GM23338 (cell line): ENCODE measurements at regions not wholly inside any gene's neighbourhood (a gene's known extent, or its start where the extent isn't known, plus 50 kb on each side); places are given as distances from the start of the nearest gene placed in this dataset.
A peak's percentile ranks its signal among the peaks of the same experiment; 100 is the strongest.

Source experiments
- ATAC-seq: fragments of 200-7000 bp; cut with Tn5 transposase; 3 replicates; pipeline ENCODE4 v1.9.1; 2020
- DNase-seq: peaks from one replicate; pipeline ENCODE4 v3.0.0-alpha.2; 2015; ENCODE audit warnings: low spot score
- H2AFZ ChIP-seq: fragments of 200-600 bp; sonication (generic); 2 replicates; pipeline ENCODE4 v1.8.0; 2016; ENCODE audit warnings: antibody characterized with exemption, mild to moderate bottlenecking, moderate library complexity
- H3F3A ChIP-seq: fragments of 200-600 bp; sonication (generic); replicated peaks from 2 replicates; pipeline ENCODE4 v1.8.0; 2017; ENCODE audit warnings: antibody characterized with exemption, mixed run types, low read depth
- H3K27ac ChIP-seq: fragments of 200-600 bp; sonication (generic); 2 replicates; pipeline ENCODE4 v1.6.1; 2016; ENCODE audit warnings: low read depth
- H3K27me3 ChIP-seq: fragments of 200-600 bp; sonication (generic); 2 replicates; pipeline ENCODE4 v1.8.0; 2016; ENCODE audit warnings: mild to moderate bottlenecking, mixed run types, moderate library complexity; ENCODE audit not compliant: insufficient read depth
- H3K36me3 ChIP-seq: fragments of 200-600 bp; sonication (generic); 2 replicates; pipeline ENCODE4 v1.8.0; 2016; ENCODE audit warnings: mild to moderate bottlenecking; ENCODE audit not compliant: insufficient read depth
- H3K4me1 ChIP-seq: fragments of 200-600 bp; sonication (generic); 2 replicates; pipeline ENCODE4 v1.8.0; 2016; ENCODE audit warnings: mild to moderate bottlenecking, moderate library complexity; ENCODE audit not compliant: insufficient read depth
- H3K4me2 ChIP-seq: fragments of 200-600 bp; sonication (generic); 2 replicates; pipeline ENCODE4 v1.7.1; 2017; ENCODE audit warnings: mixed run types
- H3K4me3 ChIP-seq: fragments of 200-600 bp; sonication (generic); 2 replicates; pipeline ENCODE4 v1.6.1; 2016; ENCODE audit warnings: mixed run types
- H3K79me2 ChIP-seq: fragments of 200-600 bp; sonication (generic); replicated peaks from 2 replicates; pipeline ENCODE4 v1.8.0; 2017; ENCODE audit warnings: mild to moderate bottlenecking; ENCODE audit not compliant: insufficient read depth
- H3K9me2 ChIP-seq: fragments of 200-600 bp; sonication (generic); 2 replicates; pipeline ENCODE4 v1.8.0; 2017; ENCODE audit not compliant: insufficient read depth
- H4K20me1 ChIP-seq: fragments of 200-600 bp; sonication (generic); replicated peaks from 2 replicates; pipeline ENCODE4 v1.8.0; 2017; ENCODE audit warnings: mild to moderate bottlenecking; ENCODE audit not compliant: insufficient read depth
- H3K27ac Mint-ChIP-seq: 2 replicates; pipeline ENCODE4 v1.8.0; 2020; ENCODE audit warnings: inconsistent platforms, mild to moderate bottlenecking, moderate library complexity, mixed read lengths
- H3K27me3 Mint-ChIP-seq: 3 replicates; pipeline ENCODE4 v1.8.0; 2022; ENCODE audit warnings: low read depth, mild to moderate bottlenecking, moderate library complexity, mixed read lengths, inconsistent platforms; ENCODE audit not compliant: insufficient read depth, poor library complexity
- H3K36me3 Mint-ChIP-seq: 3 replicates; pipeline ENCODE4 v1.8.0; 2021; ENCODE audit warnings: low read depth, mild to moderate bottlenecking, inconsistent platforms, moderate library complexity, mixed read lengths
- H3K4me1 Mint-ChIP-seq: 3 replicates; pipeline ENCODE4 v1.8.0; 2020; ENCODE audit warnings: mild to moderate bottlenecking, inconsistent platforms, mixed read lengths
- H3K4me3 Mint-ChIP-seq: 3 replicates; pipeline ENCODE4 v1.8.0; 2021; ENCODE audit warnings: moderate library complexity, mild to moderate bottlenecking, inconsistent platforms, mixed read lengths
- H3K9me3 Mint-ChIP-seq: 3 replicates; pipeline ENCODE4 v1.8.0; 2020; ENCODE audit warnings: moderate library complexity, mild to moderate bottlenecking, inconsistent platforms, mixed read lengths
- CREB1 ChIP-seq: fragments of 250-450 bp; sonication (Bioruptor Pico); IDR thresholded peaks from 2 replicates; pipeline ENCODE4 v1.5.0; 2020; ENCODE audit warnings: low read depth, mild to moderate bottlenecking, moderate library complexity
- EZH2 ChIP-seq: fragments of 200-600 bp; sonication (generic); IDR thresholded peaks from one replicate; pipeline ENCODE4 v1.8.0; 2017; ENCODE audit warnings: antibody characterized with exemption, mild to moderate bottlenecking, low read depth; ENCODE audit not compliant: unreplicated experiment
- NANOG ChIP-seq: IDR thresholded peaks from 2 replicates; pipeline ENCODE4 v1.6.1; 2016; ENCODE audit warnings: antibody characterized with exemption, borderline replicate concordance
- POLR2AphosphoS5 ChIP-seq: IDR thresholded peaks from 2 replicates; pipeline ENCODE4 v1.6.1; 2016; ENCODE audit warnings: antibody characterized with exemption, low read depth
- STAT1 ChIP-seq: IDR thresholded peaks from one replicate; pipeline ENCODE4 v1.6.1; 2016; ENCODE audit warnings: antibody characterized with exemption; ENCODE audit not compliant: unreplicated experiment
- ZNF331 ChIP-seq: fragments of 250-450 bp; sonication (Bioruptor Pico); IDR thresholded peaks from 2 replicates; pipeline ENCODE4 v1.5.0; 2020; ENCODE audit warnings: low read depth, mild to moderate bottlenecking, moderate library complexity
- TF ChIP-seq, protein P1 (sequence below), 2 experiments: fragments of 200-600 bp in 1 of 2; sonication (generic) in 1 of 2; conservative IDR thresholded peaks; 2 replicates each; pipeline versions ENCODE4 v1.5.1 to v1.6.1; 2016 to 2017; ENCODE audit warnings: antibody characterized with exemption in 2 of 2, low read depth in 2 of 2, mild to moderate bottlenecking in 2 of 2, moderate library complexity in 1 of 2
- TF ChIP-seq, protein P2 (sequence below): IDR thresholded peaks from 2 replicates; pipeline ENCODE4 v1.6.1; 2016; ENCODE audit warnings: antibody characterized with exemption
- TF ChIP-seq, protein P3 (sequence below): IDR thresholded peaks from one replicate; pipeline ENCODE4 v1.6.1; 2018; ENCODE audit warnings: antibody characterized with exemption; ENCODE audit not compliant: unreplicated experiment
- TF ChIP-seq, protein P4 (sequence below): fragments of 250-450 bp; sonication (Bioruptor Pico); IDR thresholded peaks from 2 replicates; pipeline ENCODE4 v1.5.0; 2020; ENCODE audit warnings: mild to moderate bottlenecking, moderate library complexity

DNA sequence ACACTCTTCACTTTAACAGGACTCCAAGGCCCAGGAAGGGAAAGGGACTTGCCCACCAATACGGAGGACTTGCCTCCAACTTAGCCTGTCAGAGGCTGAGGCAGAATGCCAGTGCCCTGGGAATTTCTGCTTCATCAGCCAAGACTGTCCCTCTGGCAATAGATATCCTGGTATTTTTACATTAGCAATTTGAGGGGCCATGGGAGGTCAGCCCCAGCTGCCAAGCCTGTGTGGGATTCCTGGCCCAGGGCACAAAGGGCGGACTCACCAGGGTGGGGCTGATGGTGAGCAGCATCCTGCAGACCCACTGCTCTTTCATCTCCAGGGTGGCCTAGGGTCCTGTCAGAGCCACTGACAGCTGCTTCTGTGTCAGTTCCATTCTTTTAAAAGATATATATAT is 78.3 kb upstream of the CIBAR2 start:
- H3K4me3 ChIP-seq: no peak overlapping the region
- peaks cover 76% of the 10 kb centered on the region for H3K79me2 ChIP-seq
- ATAC-seq: peak; percentile 46
- H4K20me1 ChIP-seq: peaks cover 6% of the 10 kb centered on the region
- H3K36me3 Mint-ChIP-seq: peaks cover 4% of the 10 kb centered on the region; the same call in 1 of the 3 replicates
- no peaks in the 10 kb centered on the region for H3K9me2 ChIP-seq
- peaks cover 17% of the 10 kb centered on the region for H3K4me1 ChIP-seq
- DNase-seq: no peak
- peaks cover 26% of the 10 kb centered on the region for H3K4me1 Mint-ChIP-seq
- H3K36me3 ChIP-seq: no peaks in the 10 kb centered on the region
- no peak overlapping the region for H2AFZ ChIP-seq
- no peak overlapping the region for H3K4me3 Mint-ChIP-seq
- no peaks in the 10 kb centered on the region for H3K9me3 Mint-ChIP-seq
- H3F3A ChIP-seq: no peaks in the 10 kb centered on the region; the same call in 1 of the 2 replicates
- no peak overlapping the region for H3K27ac Mint-ChIP-seq
- H3K4me2 ChIP-seq: no peak overlapping the region
- 0 out of 2 replicates have a peak overlapping the region, but pooled peaks have one; percentile 55 for H3K27ac ChIP-seq
- TF ChIP-seq, protein P1, sequence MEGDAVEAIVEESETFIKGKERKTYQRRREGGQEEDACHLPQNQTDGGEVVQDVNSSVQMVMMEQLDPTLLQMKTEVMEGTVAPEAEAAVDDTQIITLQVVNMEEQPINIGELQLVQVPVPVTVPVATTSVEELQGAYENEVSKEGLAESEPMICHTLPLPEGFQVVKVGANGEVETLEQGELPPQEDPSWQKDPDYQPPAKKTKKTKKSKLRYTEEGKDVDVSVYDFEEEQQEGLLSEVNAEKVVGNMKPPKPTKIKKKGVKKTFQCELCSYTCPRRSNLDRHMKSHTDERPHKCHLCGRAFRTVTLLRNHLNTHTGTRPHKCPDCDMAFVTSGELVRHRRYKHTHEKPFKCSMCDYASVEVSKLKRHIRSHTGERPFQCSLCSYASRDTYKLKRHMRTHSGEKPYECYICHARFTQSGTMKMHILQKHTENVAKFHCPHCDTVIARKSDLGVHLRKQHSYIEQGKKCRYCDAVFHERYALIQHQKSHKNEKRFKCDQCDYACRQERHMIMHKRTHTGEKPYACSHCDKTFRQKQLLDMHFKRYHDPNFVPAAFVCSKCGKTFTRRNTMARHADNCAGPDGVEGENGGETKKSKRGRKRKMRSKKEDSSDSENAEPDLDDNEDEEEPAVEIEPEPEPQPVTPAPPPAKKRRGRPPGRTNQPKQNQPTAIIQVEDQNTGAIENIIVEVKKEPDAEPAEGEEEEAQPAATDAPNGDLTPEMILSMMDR (conservative IDR thresholded peaks at IDR 0.05; ENCODE audit: low read depth in 2 of 2): no peak
- TF ChIP-seq NANOG (no peak), EZH2 (no peak), CREB1 (no peak), ZNF331 (CRISPR knock-in tag) (no peak), STAT1 (no peak), POLR2AphosphoS5 (no peak)
- TF ChIP-seq, protein P2, sequence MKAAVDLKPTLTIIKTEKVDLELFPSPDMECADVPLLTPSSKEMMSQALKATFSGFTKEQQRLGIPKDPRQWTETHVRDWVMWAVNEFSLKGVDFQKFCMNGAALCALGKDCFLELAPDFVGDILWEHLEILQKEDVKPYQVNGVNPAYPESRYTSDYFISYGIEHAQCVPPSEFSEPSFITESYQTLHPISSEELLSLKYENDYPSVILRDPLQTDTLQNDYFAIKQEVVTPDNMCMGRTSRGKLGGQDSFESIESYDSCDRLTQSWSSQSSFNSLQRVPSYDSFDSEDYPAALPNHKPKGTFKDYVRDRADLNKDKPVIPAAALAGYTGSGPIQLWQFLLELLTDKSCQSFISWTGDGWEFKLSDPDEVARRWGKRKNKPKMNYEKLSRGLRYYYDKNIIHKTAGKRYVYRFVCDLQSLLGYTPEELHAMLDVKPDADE: no peak
- TF ChIP-seq, protein P3, sequence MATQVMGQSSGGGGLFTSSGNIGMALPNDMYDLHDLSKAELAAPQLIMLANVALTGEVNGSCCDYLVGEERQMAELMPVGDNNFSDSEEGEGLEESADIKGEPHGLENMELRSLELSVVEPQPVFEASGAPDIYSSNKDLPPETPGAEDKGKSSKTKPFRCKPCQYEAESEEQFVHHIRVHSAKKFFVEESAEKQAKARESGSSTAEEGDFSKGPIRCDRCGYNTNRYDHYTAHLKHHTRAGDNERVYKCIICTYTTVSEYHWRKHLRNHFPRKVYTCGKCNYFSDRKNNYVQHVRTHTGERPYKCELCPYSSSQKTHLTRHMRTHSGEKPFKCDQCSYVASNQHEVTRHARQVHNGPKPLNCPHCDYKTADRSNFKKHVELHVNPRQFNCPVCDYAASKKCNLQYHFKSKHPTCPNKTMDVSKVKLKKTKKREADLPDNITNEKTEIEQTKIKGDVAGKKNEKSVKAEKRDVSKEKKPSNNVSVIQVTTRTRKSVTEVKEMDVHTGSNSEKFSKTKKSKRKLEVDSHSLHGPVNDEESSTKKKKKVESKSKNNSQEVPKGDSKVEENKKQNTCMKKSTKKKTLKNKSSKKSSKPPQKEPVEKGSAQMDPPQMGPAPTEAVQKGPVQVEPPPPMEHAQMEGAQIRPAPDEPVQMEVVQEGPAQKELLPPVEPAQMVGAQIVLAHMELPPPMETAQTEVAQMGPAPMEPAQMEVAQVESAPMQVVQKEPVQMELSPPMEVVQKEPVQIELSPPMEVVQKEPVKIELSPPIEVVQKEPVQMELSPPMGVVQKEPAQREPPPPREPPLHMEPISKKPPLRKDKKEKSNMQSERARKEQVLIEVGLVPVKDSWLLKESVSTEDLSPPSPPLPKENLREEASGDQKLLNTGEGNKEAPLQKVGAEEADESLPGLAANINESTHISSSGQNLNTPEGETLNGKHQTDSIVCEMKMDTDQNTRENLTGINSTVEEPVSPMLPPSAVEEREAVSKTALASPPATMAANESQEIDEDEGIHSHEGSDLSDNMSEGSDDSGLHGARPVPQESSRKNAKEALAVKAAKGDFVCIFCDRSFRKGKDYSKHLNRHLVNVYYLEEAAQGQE: no peak
- TF ChIP-seq, protein P4, sequence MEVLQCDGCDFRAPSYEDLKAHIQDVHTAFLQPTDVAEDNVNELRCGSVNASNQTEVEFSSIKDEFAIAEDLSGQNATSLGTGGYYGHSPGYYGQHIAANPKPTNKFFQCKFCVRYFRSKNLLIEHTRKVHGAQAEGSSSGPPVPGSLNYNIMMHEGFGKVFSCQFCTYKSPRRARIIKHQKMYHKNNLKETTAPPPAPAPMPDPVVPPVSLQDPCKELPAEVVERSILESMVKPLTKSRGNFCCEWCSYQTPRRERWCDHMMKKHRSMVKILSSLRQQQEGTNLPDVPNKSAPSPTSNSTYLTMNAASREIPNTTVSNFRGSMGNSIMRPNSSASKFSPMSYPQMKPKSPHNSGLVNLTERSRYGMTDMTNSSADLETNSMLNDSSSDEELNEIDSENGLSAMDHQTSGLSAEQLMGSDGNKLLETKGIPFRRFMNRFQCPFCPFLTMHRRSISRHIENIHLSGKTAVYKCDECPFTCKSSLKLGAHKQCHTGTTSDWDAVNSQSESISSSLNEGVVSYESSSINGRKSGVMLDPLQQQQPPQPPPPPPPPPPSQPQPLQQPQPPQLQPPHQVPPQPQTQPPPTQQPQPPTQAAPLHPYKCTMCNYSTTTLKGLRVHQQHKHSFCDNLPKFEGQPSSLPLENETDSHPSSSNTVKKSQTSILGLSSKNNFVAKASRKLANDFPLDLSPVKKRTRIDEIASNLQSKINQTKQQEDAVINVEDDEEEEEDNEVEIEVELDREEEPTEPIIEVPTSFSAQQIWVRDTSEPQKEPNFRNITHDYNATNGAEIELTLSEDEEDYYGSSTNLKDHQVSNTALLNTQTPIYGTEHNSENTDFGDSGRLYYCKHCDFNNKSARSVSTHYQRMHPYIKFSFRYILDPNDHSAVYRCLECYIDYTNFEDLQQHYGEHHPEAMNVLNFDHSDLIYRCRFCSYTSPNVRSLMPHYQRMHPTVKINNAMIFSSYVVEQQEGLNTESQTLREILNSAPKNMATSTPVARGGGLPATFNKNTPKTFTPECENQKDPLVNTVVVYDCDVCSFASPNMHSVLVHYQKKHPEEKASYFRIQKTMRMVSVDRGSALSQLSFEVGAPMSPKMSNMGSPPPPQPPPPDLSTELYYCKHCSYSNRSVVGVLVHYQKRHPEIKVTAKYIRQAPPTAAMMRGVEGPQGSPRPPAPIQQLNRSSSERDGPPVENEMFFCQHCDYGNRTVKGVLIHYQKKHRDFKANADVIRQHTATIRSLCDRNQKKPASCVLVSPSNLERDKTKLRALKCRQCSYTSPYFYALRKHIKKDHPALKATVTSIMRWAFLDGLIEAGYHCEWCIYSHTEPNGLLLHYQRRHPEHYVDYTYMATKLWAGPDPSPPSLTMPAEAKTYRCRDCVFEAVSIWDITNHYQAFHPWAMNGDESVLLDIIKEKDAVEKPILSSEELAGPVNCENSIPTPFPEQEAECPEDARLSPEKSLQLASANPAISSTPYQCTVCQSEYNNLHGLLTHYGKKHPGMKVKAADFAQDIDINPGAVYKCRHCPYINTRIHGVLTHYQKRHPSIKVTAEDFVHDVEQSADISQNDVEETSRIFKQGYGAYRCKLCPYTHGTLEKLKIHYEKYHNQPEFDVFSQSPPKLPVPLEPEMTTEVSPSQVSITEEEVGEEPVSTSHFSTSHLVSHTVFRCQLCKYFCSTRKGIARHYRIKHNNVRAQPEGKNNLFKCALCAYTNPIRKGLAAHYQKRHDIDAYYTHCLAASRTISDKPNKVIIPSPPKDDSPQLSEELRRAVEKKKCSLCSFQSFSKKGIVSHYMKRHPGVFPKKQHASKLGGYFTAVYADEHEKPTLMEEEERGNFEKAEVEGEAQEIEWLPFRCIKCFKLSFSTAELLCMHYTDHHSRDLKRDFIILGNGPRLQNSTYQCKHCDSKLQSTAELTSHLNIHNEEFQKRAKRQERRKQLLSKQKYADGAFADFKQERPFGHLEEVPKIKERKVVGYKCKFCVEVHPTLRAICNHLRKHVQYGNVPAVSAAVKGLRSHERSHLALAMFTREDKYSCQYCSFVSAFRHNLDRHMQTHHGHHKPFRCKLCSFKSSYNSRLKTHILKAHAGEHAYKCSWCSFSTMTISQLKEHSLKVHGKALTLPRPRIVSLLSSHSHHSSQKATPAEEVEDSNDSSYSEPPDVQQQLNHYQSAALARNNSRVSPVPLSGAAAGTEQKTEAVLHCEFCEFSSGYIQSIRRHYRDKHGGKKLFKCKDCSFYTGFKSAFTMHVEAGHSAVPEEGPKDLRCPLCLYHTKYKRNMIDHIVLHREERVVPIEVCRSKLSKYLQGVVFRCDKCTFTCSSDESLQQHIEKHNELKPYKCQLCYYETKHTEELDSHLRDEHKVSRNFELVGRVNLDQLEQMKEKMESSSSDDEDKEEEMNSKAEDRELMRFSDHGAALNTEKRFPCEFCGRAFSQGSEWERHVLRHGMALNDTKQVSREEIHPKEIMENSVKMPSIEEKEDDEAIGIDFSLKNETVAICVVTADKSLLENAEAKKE (CRISPR knock-in tag): no peak
- H3K27me3 ChIP-seq: no peaks in the 10 kb centered on the region
- peaks cover 7% of the 10 kb centered on the region for H3K27me3 Mint-ChIP-seq
